ENCODE measurements at regions not wholly inside any gene's neighbourhood (a gene's known extent, or its start where the extent isn't known, plus 50 kb on each side); places are given as distances from the start of the nearest gene placed in this dataset.

- no peak overlapping the region for H4K5ac ChIP-seq (ENCODE audit: insufficient read length, low read depth, low read length)
- H2BK5ac ChIP-seq (ENCODE audit: low read depth, low read length) = no peak overlapping the region
- FAIRE-seq = no peak
- CTCF ChIA-PET (ENCODE audit: partially characterized antibody) = interaction anchor here (0.6 kb wide), 1 partner anchor 161 kb away, joined by 3 read pairs; no protein-coding TSS in a partner anchor
- H3K14ac ChIP-seq (ENCODE audit: insufficient read length) = no peak overlapping the region
- H2BK20ac ChIP-seq (ENCODE audit: low read length) = peak overlapping the region; percentile 21; the same call in 1 of the 2 replicates
- H2BK120ac ChIP-seq (replicated peaks; ENCODE audit: low read depth, low read length) = no peak overlapping the region
- H4K91ac ChIP-seq (replicated peaks; ENCODE audit: insufficient read length, low read length) = no peak overlapping the region
- no peaks in the 10 kb centered on the region for H3K9me3 ChIP-seq (ENCODE audit: insufficient read depth in 2 of 2, low read depth in 1 of 2, low read length in 1 of 2)
- no peak overlapping the region for H3K56ac ChIP-seq (replicated peaks; ENCODE audit: insufficient read length, low read depth, low read length)
- H4K20me1 ChIP-seq (replicated peaks in 1 of 2; ENCODE audit: control insufficient read depth in 1 of 2, insufficient read depth in 2 of 2, low read length in 2 of 2) = no peaks in the 10 kb centered on the region
- no peak overlapping the region for H3K23ac ChIP-seq (ENCODE audit: insufficient read length)
- H3K79me1 ChIP-seq (ENCODE audit: low read depth, low read length) = no peaks in the 10 kb centered on the region
- no peaks in the 10 kb centered on the region for H3K79me2 ChIP-seq (ENCODE audit: control insufficient read depth in 1 of 2, insufficient read depth in 2 of 2, low read length in 2 of 2)
- H3K4me2 ChIP-seq (ENCODE audit: insufficient read depth in 1 of 2, low read depth in 2 of 2, low read length in 2 of 2) = no peak overlapping the region
- TF ChIP-seq RAD21 (IDR thresholded peaks at IDR 0.05 in 1 of 2, conservative IDR thresholded peaks at IDR 0.05 in 1 of 2; ENCODE audit: low read depth in 2 of 2, low read length in 2 of 2) (no peak), POLR2AphosphoS5 (IDR thresholded peaks at IDR 0.05; ENCODE audit: low read depth, low read length) (no peak), USF2 (IDR thresholded peaks at IDR 0.05; ENCODE audit: low read length) (no peak), FOSL1 (IDR thresholded peaks at IDR 0.05; ENCODE audit: insufficient read depth, low read depth, low read length) (no peak), SP1 (IDR thresholded peaks at IDR 0.05; ENCODE audit: low read depth, low read length) (no peak), RXRA (IDR thresholded peaks at IDR 0.05; ENCODE audit: insufficient read depth, low read depth, low read length) (no peak), NRF1 (IDR thresholded peaks at IDR 0.05; ENCODE audit: low read depth, low read length) (no peak), RNF2 (IDR thresholded peaks at IDR 0.05; ENCODE audit: borderline replicate concordance, low read depth, low read length, missing control alignments, poor library complexity, severe bottlenecking) (no peak), SIRT6 (IDR thresholded peaks at IDR 0.05; ENCODE audit: low read length) (no peak)
- H3K18ac ChIP-seq (ENCODE audit: extremely low read depth, low read length) = no peak overlapping the region
- H2BK15ac ChIP-seq (ENCODE audit: low read length) = no peak overlapping the region
- no peak overlapping the region for H2AFZ ChIP-seq (ENCODE audit: low read length)
- 88% methylated on average over 2 of the region's 2 CpGs; no CpG with 5 or more reads in 1 of the 2 experiments for WGBS, 2 experiments (ENCODE audit: extremely low coverage in 1 of 2, insufficient coverage in 1 of 2, insufficient read length in 1 of 2, insufficient replicate concordance in 2 of 2, low coverage in 1 of 2, low lambda C conversion rate in 2 of 2, missing lambda C conversion rate in 1 of 2)
- H2BK12ac ChIP-seq (ENCODE audit: low read depth, low read length) = 0 out of 2 replicates have a peak overlapping the region, but pooled peaks have one; percentile 39
- no peak overlapping the region for H3K27ac ChIP-seq (ENCODE audit: low read depth, low read length)
- H2AK5ac ChIP-seq (ENCODE audit: low read depth, low read length) = no peak overlapping the region
- H3K4me1 ChIP-seq (replicated peaks in 1 of 4; ENCODE audit: control insufficient read depth in 3 of 4, insufficient read depth in 4 of 4, low read length in 3 of 4) = no peaks in the 10 kb centered on the region
- H3K23me2 ChIP-seq (ENCODE audit: low read depth, low read length) = no peaks in the 10 kb centered on the region
- H3K9ac ChIP-seq (replicated peaks in 1 of 4; ENCODE audit: extremely low read depth in 1 of 4, low read depth in 3 of 4, low read length in 3 of 4) = no peak overlapping the region
- no peaks in the 10 kb centered on the region for H3K36me3 ChIP-seq (ENCODE audit: control insufficient read depth in 2 of 4, insufficient read depth in 4 of 4, low read length in 3 of 4)
- H3K4ac ChIP-seq (replicated peaks; ENCODE audit: insufficient read length, low read depth, low read length) = no peak overlapping the region
- POLR2A ChIA-PET (ENCODE audit: partially characterized antibody) = no interaction called here
- no peak overlapping the region for H3K4me3 ChIP-seq (ENCODE audit: extremely low read depth in 1 of 4, insufficient read depth in 2 of 4, low read depth in 3 of 4, low read length in 4 of 4)
- H3K27me3 ChIP-seq (replicated peaks in 1 of 4; ENCODE audit: control insufficient read depth in 3 of 4, extremely low read depth in 1 of 4, insufficient read depth in 3 of 4, low read length in 3 of 4) = no peaks in the 10 kb centered on the region
- no peak for DNase-seq (ENCODE audit: low read depth in 1 of 2, low spot score in 2 of 2)
- no peak overlapping the region for H4K8ac ChIP-seq (ENCODE audit: extremely low read depth, insufficient read depth, low read length)
Measured at GRCh38 chr2:172329416-172329773, 98.0 kb upstream of the ITGA6 start.
